Loucy (cell line): ENCODE measurements at regions not wholly inside any gene's neighbourhood (a gene's known extent, or its start where the extent isn't known, plus 50 kb on each side); places are given as distances from the start of the nearest gene placed in this dataset.

Experiments
- H2AFZ ChIP-seq: fragments of 200-600 bp; sonication (generic); 2 replicates; pipeline ENCODE4 v1.6.0; 2016; ENCODE audit warnings: antibody characterized with exemption, mild to moderate bottlenecking, low read length, moderate library complexity
- H3F3A ChIP-seq: fragments of 200-600 bp; 2 replicates; pipeline ENCODE4 v1.6.0; 2016; ENCODE audit warnings: antibody characterized with exemption, low read depth, mild to moderate bottlenecking
- H3K27me3 ChIP-seq: fragments of 200-600 bp; sonication (generic); 2 replicates; pipeline ENCODE4 v1.6.1; 2014; ENCODE audit warnings: low read length, mild to moderate bottlenecking; ENCODE audit not compliant: insufficient read depth, poor library complexity, severe bottlenecking
- H3K36me3 ChIP-seq: fragments of 200-600 bp; sonication (generic); 2 replicates; pipeline ENCODE4 v1.6.1; 2016; ENCODE audit warnings: low read length; ENCODE audit not compliant: insufficient read depth
- H3K4me1 ChIP-seq: fragments of 200-600 bp; sonication (generic); 2 replicates; pipeline ENCODE4 v1.5.1; 2014; ENCODE audit warnings: low read length, mild to moderate bottlenecking; ENCODE audit not compliant: insufficient read depth, poor library complexity, severe bottlenecking
- H3K4me2 ChIP-seq: fragments of 200-600 bp; sonication (generic); 2 replicates; pipeline ENCODE4 v1.6.0; 2014; ENCODE audit warnings: antibody characterized with exemption, low read length, low read depth, mild to moderate bottlenecking; ENCODE audit not compliant: poor library complexity, severe bottlenecking
- H3K4me3 ChIP-seq: fragments of 200-600 bp; sonication (generic); 2 replicates; pipeline ENCODE4 v1.5.1; 2014; ENCODE audit warnings: low read length, mild to moderate bottlenecking, mixed read lengths; ENCODE audit not compliant: poor library complexity, severe bottlenecking
- H3K79me2 ChIP-seq: fragments of 200-600 bp; sonication (generic); 2 replicates; pipeline ENCODE4 v1.6.1; 2014; ENCODE audit warnings: low read length; ENCODE audit not compliant: insufficient read depth
- H3K9ac ChIP-seq: fragments of 200-600 bp; sonication (generic); 2 replicates; pipeline ENCODE4 v1.6.0; 2014; ENCODE audit warnings: mild to moderate bottlenecking, low read depth, low read length, moderate library complexity; ENCODE audit not compliant: poor library complexity, severe bottlenecking
- H3K9me2 ChIP-seq: fragments of 200-600 bp; sonication (generic); replicated peaks from 2 replicates; pipeline ENCODE4 v1.6.1; 2016; ENCODE audit warnings: low read depth, low read length, mixed read lengths
- H3K9me3 ChIP-seq: fragments of 200-600 bp; sonication (generic); 2 replicates; pipeline ENCODE4 v1.6.1; 2014; ENCODE audit warnings: mild to moderate bottlenecking, antibody characterized with exemption, low read length, low read depth; ENCODE audit not compliant: insufficient read depth
- H4K20me1 ChIP-seq: fragments of 200-600 bp; sonication (generic); 2 replicates; pipeline ENCODE4 v1.6.0; 2014; ENCODE audit warnings: antibody characterized with exemption, low read length, mild to moderate bottlenecking; ENCODE audit not compliant: insufficient read depth, poor library complexity, severe bottlenecking
- EZH2phosphoT487 ChIP-seq: fragments of 200-600 bp; IDR thresholded peaks from 2 replicates; pipeline ENCODE4 v1.6.1; 2018; ENCODE audit warnings: antibody characterized with exemption, mild to moderate bottlenecking, moderate library complexity, borderline replicate concordance
- TF ChIP-seq, protein P1 (sequence below): fragments of 200-600 bp; sonication (generic); conservative IDR thresholded peaks from 2 replicates; pipeline ENCODE4 v1.5.1; 2014; ENCODE audit warnings: mild to moderate bottlenecking, antibody characterized with exemption, low read length

DNA sequence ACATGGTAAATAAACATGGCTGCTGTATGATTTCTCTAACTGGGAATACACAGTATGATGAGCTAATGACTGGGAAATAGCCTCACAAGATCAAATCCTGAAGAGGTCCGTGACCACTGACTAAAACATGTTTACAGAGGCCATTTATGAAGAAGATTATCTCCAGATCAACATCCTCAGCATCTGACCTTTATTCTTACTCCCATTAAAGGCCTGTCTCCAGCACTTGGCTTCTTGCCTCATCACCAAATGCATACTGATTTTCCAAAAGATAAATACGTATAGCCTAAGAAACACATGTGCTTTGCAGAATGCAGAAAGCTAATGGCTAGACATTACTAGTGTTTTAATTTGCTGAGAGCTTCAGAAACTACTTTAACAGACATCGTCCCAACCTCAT is 108.0 kb upstream of the TSLP start:
- Histone ChIP-seq H3K4me3 (no peak overlapping the region), H3K9me3 (no peaks in the 10 kb centered on the region), H3K79me2 (no peaks in the 10 kb centered on the region), H3K4me1 (no peaks in the 10 kb centered on the region), H3F3A (no peaks in the 10 kb centered on the region), H4K20me1 (no peaks in the 10 kb centered on the region), H3K9me2 (no peaks in the 10 kb centered on the region), H3K9ac (no peak overlapping the region), H3K4me2 (no peak overlapping the region), H3K36me3 (no peaks in the 10 kb centered on the region), H2AFZ (no peak overlapping the region), H3K27me3 (no peaks in the 10 kb centered on the region)
- TF ChIP-seq, protein P1, sequence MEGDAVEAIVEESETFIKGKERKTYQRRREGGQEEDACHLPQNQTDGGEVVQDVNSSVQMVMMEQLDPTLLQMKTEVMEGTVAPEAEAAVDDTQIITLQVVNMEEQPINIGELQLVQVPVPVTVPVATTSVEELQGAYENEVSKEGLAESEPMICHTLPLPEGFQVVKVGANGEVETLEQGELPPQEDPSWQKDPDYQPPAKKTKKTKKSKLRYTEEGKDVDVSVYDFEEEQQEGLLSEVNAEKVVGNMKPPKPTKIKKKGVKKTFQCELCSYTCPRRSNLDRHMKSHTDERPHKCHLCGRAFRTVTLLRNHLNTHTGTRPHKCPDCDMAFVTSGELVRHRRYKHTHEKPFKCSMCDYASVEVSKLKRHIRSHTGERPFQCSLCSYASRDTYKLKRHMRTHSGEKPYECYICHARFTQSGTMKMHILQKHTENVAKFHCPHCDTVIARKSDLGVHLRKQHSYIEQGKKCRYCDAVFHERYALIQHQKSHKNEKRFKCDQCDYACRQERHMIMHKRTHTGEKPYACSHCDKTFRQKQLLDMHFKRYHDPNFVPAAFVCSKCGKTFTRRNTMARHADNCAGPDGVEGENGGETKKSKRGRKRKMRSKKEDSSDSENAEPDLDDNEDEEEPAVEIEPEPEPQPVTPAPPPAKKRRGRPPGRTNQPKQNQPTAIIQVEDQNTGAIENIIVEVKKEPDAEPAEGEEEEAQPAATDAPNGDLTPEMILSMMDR = no peak
- TF ChIP-seq EZH2phosphoT487 = no peak

DNA sequence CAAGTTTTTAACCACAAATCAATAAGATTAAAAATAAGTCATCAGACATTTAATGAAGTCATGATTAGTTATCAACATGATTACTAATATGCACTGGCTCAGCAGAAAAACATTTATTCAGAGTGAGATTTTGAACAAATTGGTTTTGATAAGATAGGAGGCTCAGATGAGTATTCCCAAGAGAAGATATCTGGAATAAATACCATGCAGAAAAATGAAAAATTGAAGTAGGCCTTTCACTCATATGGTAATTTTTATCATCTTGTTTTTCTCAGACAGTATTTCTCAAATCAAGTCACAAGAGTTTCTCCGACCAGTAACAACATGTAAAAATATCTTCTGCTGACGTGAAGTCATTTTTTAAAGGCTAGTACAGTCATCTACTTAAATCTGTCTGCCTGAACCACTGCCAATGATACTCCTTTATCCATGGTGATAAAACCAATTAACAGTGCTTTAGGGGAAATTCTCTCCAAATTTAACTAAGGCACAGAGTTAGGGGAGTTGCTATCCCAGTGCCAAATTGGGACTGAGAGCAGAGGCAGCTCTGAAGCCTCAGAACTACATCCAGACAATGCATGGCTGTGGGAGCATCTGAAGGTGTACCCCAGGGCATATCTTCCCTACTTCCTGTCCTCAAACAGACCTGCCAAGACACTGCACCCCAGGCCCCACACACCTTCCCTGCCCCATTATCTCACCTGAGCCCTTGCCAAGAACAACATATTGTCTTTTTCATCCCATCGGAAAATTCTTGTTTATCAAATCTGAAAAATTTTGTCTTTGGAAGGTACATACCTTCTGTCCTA is 105.5 kb upstream of the TSLP start:
- no peaks in the 10 kb centered on the region for H3K9me2 ChIP-seq

DNA sequence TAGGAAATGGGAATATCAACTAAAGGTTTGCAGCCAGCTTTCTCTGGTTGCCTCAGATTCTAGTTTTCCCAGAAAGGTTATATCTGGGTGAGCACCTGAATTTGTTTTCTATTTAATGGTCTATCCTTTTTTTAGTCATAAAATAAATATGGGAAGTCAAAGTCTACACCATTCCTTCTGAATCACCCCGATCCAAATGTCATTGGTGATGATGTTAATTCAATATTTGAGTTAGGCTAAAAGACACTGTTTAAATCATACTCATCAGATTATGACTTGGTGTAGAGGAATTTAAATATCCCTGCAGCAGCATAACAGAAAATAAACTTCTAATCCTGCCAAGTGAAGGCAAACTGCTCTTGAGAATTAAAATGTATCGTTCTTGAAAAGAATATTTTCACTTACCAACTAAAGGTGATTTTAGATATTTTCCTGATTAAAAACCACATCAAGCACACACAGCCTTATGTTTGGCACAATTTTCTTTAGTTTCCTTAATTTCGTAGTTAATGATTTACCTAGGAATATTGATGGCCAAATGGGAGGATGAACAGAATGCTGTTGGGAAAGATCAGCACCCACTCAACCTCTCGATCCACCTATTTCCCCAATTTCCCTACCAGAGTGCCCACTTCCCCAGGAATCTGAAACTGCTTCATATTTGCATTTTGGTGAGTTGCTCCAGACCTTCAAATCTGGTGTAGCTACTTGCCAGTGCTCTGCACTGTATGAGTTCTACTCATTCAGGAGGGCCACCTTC is 103.1 kb upstream of the TSLP start:
- no peak overlapping the region for H3K4me2 ChIP-seq
- no peak overlapping the region for H2AFZ ChIP-seq
- H3K4me1 ChIP-seq = no peaks in the 10 kb centered on the region
- H3K79me2 ChIP-seq = no peaks in the 10 kb centered on the region
- no peak overlapping the region for H3K4me3 ChIP-seq
- no peaks in the 10 kb centered on the region for H3K9me3 ChIP-seq
- no peaks in the 10 kb centered on the region for H3K36me3 ChIP-seq
- H3K9ac ChIP-seq = no peak overlapping the region
- H3K27me3 ChIP-seq = no peaks in the 10 kb centered on the region
- no peaks in the 10 kb centered on the region for H3F3A ChIP-seq
- no peak for TF ChIP-seq EZH2phosphoT487
- TF ChIP-seq, protein P1 = no peak
- no peaks in the 10 kb centered on the region for H3K9me2 ChIP-seq
- H4K20me1 ChIP-seq = no peaks in the 10 kb centered on the region

More for the DNA sequence above, 105.5 kb upstream of the TSLP start:
- Histone ChIP-seq H3K79me2 (no peaks in the 10 kb centered on the region), H3F3A (no peaks in the 10 kb centered on the region), H3K9ac (no peak overlapping the region), H3K4me3 (no peak overlapping the region), H3K36me3 (no peaks in the 10 kb centered on the region), H3K9me3 (no peaks in the 10 kb centered on the region), H3K4me2 (no peak overlapping the region), H2AFZ (no peak overlapping the region), H3K4me1 (no peaks in the 10 kb centered on the region), H3K27me3 (no peaks in the 10 kb centered on the region), H4K20me1 (no peaks in the 10 kb centered on the region)
- TF ChIP-seq, protein P1 = no peak
- no peak for TF ChIP-seq EZH2phosphoT487
